ENCODE measurements at regions not wholly inside any gene's neighbourhood (a gene's known extent, or its start where the extent isn't known, plus 50 kb on each side); places are given as distances from the start of the nearest gene placed in this dataset.

- DNase-seq = no peak
- Histone ChIP-seq H3K4me1 (no peaks in the 10 kb centered on the region), H3K36me3 (no peaks in the 10 kb centered on the region), H3K4me3 (no peak overlapping the region), H3K9me3 (no peaks in the 10 kb centered on the region), H3K27ac (no peak overlapping the region), H3K27me3 (no peaks in the 10 kb centered on the region), H3K9ac (ENCODE audit: low read depth in 2 of 2, low read length in 2 of 2) (no peak overlapping the region)
- intact Hi-C loops (cut with DNase I) = no loop called here
- TF ChIP-seq CTCF (IDR thresholded peaks at IDR 0.05) = no peak
These were observed 484.0 kb upstream of the IZUMO3 start for GRCh38 chr9:25029743-25030142.

- no peaks in the 10 kb centered on the region for H3K9me3 ChIP-seq
- intact Hi-C loops (cut with DNase I) = no loop called here
- no peak overlapping the region for H3K9ac ChIP-seq (ENCODE audit: low read depth in 2 of 2, low read length in 2 of 2)
- DNase-seq = no peak
- no peaks in the 10 kb centered on the region for H3K4me1 ChIP-seq
- no peak for TF ChIP-seq CTCF (IDR thresholded peaks at IDR 0.05)
- no peaks in the 10 kb centered on the region for H3K27me3 ChIP-seq
- no peak overlapping the region for H3K4me3 ChIP-seq
- H3K36me3 ChIP-seq = no peaks in the 10 kb centered on the region
- no peak overlapping the region for H3K27ac ChIP-seq
These were observed 480.0 kb upstream of the IZUMO3 start for GRCh38 chr9:25025686-25026085.

GRCh38 chr9:25025156-25025555, 479.5 kb upstream of the IZUMO3 start:
- Histone ChIP-seq H3K4me1 (no peaks in the 10 kb centered on the region), H3K36me3 (no peaks in the 10 kb centered on the region), H3K4me3 (no peak overlapping the region), H3K9ac (ENCODE audit: low read depth in 2 of 2, low read length in 2 of 2) (no peak overlapping the region), H3K9me3 (no peaks in the 10 kb centered on the region), H3K27me3 (no peaks in the 10 kb centered on the region), H3K27ac (no peak overlapping the region)
- no peak for TF ChIP-seq CTCF (IDR thresholded peaks at IDR 0.05)
- intact Hi-C loops (cut with DNase I) = no loop called here
- no peak for DNase-seq

- no peak for DNase-seq
- Histone ChIP-seq H3K27me3 (no peaks in the 10 kb centered on the region), H3K9me3 (no peaks in the 10 kb centered on the region), H3K9ac (ENCODE audit: low read depth in 2 of 2, low read length in 2 of 2) (no peak overlapping the region), H3K27ac (no peak overlapping the region), H3K4me1 (no peaks in the 10 kb centered on the region), H3K4me3 (no peak overlapping the region), H3K36me3 (no peaks in the 10 kb centered on the region)
- TF ChIP-seq CTCF (IDR thresholded peaks at IDR 0.05) = no peak
- intact Hi-C loops (cut with DNase I) = no loop called here
These were observed 472.1 kb upstream of the IZUMO3 start for GRCh38 chr9:25017779-25018178.

GRCh38 chr9:25010027-25010662, 464.4 kb upstream of the IZUMO3 start:
- no peak overlapping the region for H3K9ac ChIP-seq (ENCODE audit: low read depth in 2 of 2, low read length in 2 of 2)
- H3K27me3 ChIP-seq = no peaks in the 10 kb centered on the region
- intact Hi-C loops (cut with DNase I) = no loop called here
- H3K36me3 ChIP-seq = no peaks in the 10 kb centered on the region
- H3K4me3 ChIP-seq = no peak overlapping the region
- H3K4me1 ChIP-seq = no peaks in the 10 kb centered on the region
- no peak for DNase-seq
- TF ChIP-seq CTCF (IDR thresholded peaks at IDR 0.05) = no peak
- H3K9me3 ChIP-seq = no peaks in the 10 kb centered on the region
- H3K27ac ChIP-seq = no peak overlapping the region

Data from colonic mucosa (tissue), 4 donors.